ENCODE measurements at regions not wholly inside any gene's neighbourhood (a gene's known extent, or its start where the extent isn't known, plus 50 kb on each side); places are given as distances from the start of the nearest gene placed in this dataset.

GRCh38 chr2:240285725-240286124 lies 145.3 kb upstream of the OTOS start:
- TF ChIP-seq CTCF (IDR thresholded peaks at IDR 0.05) (no peak), POLR2AphosphoS5 (IDR thresholded peaks at IDR 0.05) (no peak), POLR2A (IDR thresholded peaks at IDR 0.05) (no peak), EP300 (IDR thresholded peaks at IDR 0.05) (no peak)
